K562 (cell line): ENCODE measurements at regions not wholly inside any gene's neighbourhood (a gene's known extent, or its start where the extent isn't known, plus 50 kb on each side); places are given as distances from the start of the nearest gene placed in this dataset.

ENCODE experiments used
- BACH1 ChIP-seq: fragments of 200-800 bp; sonication (Bioruptor generic); IDR thresholded peaks from 2 replicates; pipeline ENCODE4 v1.6.1; 2016; ENCODE audit warnings: missing genetic modification characterization, missing compliant biosample characterization
- JUNB ChIP-seq: fragments of 450-650 bp; formaldehyde crosslinking; conservative IDR thresholded peaks from 2 replicates; pipeline ENCODE4 v1.4.0; 2020; ENCODE audit warnings: mild to moderate bottlenecking
- RCOR1 ChIP-seq, 2 experiments: IDR thresholded peaks; 2 replicates each; pipeline ENCODE4 v1.6.1; 2012; ENCODE audit warnings: low read depth in 2 of 2, low read length in 2 of 2, borderline replicate concordance in 1 of 2, improper control_type of control experiment in 1 of 2
- TBL1XR1 ChIP-seq, 2 experiments: IDR thresholded peaks; 2 replicates each; pipeline ENCODE4 v1.6.1; 2012; ENCODE audit warnings: improper control_type of control experiment in 2 of 2, low read length in 2 of 2, mild to moderate bottlenecking in 1 of 2
- TRIM24 ChIP-seq, 2 experiments: fragments of 450-650 bp; IDR thresholded peaks; 2 replicates each; pipeline ENCODE4 v1.6.1; 2016
- TF ChIP-seq, protein P1 (sequence below): sonication (generic); formaldehyde crosslinking; IDR thresholded peaks from 2 replicates; pipeline ENCODE4 v1.8.0; 2022; ENCODE audit warnings: mild to moderate bottlenecking, low read depth, missing genetic modification reagents
- TF ChIP-seq, protein P2 (sequence below): fragments of 450-650 bp; IDR thresholded peaks from 2 replicates; pipeline ENCODE4 v1.6.1; 2016; ENCODE audit warnings: low read depth, mild to moderate bottlenecking, moderate library complexity
- TF ChIP-seq, protein P3 (sequence below): sonication (generic); formaldehyde crosslinking; IDR thresholded peaks from 2 replicates; pipeline ENCODE4 v1.9.0; 2022; ENCODE audit warnings: mild to moderate bottlenecking, missing genetic modification reagents
- TF ChIP-seq, protein P4 (sequence below), 3 experiments: IDR thresholded peaks in 2 of 3; conservative IDR thresholded peaks in 1 of 3; 2 replicates each; pipeline ENCODE4 v1.5.1; 2011 to 2012; ENCODE audit warnings: low read length in 3 of 3, mild to moderate bottlenecking in 3 of 3, control low read depth in 2 of 3, improper control_type of control experiment in 1 of 3, inconsistent platforms in 1 of 3, low read depth in 1 of 3, mixed read lengths in 1 of 3, moderate library complexity in 1 of 3; ENCODE audit not compliant: insufficient read depth in 2 of 3

DNA sequence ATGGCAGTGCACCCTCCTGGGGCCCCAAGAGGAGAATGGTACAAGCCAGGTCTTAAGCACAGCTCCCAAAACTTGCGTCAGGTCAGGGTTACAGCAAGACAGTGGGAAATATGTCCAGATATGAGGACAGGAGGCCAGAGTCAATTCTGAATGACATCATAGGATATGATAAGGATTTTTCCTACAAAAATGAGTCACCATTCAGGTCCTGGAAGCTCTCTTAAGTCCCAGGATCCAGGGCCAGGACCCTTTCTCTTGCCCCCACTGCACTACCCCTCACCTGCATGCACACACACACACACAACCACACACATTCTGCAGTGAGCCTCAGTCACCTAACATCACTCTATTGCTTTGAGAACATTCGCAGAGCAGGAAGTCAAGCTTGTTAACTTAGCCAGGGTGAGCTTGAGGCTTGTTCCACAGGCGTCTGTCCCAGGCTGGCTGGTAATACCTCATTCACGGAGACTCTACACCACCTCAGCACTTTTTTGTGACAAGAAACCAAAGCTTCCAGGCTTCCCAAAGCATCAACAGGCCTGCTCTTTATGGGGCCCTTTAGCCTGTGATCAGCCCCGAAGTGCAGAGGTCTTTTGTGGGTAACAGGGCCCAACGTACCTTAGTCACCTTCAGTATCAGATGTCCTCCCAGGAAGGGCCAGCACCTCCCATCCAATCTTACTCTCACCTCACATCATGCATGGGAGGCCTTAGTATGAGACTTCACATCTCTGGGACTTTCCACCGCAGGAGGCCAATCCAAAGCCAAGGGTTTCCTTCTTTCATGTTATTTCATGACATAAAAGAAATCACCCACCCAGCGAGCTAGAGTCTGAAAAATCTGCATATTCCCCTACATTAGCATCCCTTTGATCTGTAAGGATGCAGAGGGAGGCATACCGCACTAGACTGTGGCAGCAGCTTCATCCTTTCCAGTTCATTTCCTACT, 74.0 kb upstream of the LIPC start:
- TF ChIP-seq, protein P1, sequence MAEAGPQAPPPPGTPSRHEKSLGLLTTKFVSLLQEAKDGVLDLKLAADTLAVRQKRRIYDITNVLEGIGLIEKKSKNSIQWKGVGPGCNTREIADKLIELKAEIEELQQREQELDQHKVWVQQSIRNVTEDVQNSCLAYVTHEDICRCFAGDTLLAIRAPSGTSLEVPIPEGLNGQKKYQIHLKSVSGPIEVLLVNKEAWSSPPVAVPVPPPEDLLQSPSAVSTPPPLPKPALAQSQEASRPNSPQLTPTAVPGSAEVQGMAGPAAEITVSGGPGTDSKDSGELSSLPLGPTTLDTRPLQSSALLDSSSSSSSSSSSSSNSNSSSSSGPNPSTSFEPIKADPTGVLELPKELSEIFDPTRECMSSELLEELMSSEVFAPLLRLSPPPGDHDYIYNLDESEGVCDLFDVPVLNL: no peak
- TF ChIP-seq, protein P2, sequence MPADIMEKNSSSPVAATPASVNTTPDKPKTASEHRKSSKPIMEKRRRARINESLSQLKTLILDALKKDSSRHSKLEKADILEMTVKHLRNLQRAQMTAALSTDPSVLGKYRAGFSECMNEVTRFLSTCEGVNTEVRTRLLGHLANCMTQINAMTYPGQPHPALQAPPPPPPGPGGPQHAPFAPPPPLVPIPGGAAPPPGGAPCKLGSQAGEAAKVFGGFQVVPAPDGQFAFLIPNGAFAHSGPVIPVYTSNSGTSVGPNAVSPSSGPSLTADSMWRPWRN: no peak
- no peak for TF ChIP-seq TRIM24 (IDR thresholded peaks at IDR 0.05)
- peak; percentile 88 for TF ChIP-seq JUNB (CRISPR knock-in tag)
- TF ChIP-seq, protein P3, sequence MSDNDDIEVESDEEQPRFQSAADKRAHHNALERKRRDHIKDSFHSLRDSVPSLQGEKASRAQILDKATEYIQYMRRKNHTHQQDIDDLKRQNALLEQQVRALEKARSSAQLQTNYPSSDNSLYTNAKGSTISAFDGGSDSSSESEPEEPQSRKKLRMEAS (CRISPR knock-in tag): no peak
- peak; percentile 40; the same call in 1 of the 2 replicates for TF ChIP-seq BACH1
- no peak for TF ChIP-seq RCOR1 (IDR thresholded peaks at IDR 0.05; ENCODE audit: borderline replicate concordance in 1 of 2, low read depth in 2 of 2, low read length in 2 of 2)
- TF ChIP-seq, protein P4, sequence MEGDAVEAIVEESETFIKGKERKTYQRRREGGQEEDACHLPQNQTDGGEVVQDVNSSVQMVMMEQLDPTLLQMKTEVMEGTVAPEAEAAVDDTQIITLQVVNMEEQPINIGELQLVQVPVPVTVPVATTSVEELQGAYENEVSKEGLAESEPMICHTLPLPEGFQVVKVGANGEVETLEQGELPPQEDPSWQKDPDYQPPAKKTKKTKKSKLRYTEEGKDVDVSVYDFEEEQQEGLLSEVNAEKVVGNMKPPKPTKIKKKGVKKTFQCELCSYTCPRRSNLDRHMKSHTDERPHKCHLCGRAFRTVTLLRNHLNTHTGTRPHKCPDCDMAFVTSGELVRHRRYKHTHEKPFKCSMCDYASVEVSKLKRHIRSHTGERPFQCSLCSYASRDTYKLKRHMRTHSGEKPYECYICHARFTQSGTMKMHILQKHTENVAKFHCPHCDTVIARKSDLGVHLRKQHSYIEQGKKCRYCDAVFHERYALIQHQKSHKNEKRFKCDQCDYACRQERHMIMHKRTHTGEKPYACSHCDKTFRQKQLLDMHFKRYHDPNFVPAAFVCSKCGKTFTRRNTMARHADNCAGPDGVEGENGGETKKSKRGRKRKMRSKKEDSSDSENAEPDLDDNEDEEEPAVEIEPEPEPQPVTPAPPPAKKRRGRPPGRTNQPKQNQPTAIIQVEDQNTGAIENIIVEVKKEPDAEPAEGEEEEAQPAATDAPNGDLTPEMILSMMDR (IDR thresholded peaks at IDR 0.05 in 2 of 3, conservative IDR thresholded peaks at IDR 0.05 in 1 of 3; ENCODE audit: insufficient read depth in 2 of 3, low read depth in 1 of 3, low read length in 3 of 3): no peak
- TF ChIP-seq TBL1XR1 (IDR thresholded peaks at IDR 0.05; ENCODE audit: low read length in 2 of 2): no peak
